IMR-90 (cell line): ENCODE measurements at regions not wholly inside any gene's neighbourhood (a gene's known extent, or its start where the extent isn't known, plus 50 kb on each side); places are given as distances from the start of the nearest gene placed in this dataset.

ENCODE experiments used
- CEBPB ChIP-seq: IDR thresholded peaks from 2 replicates; pipeline ENCODE4 v1.6.1; 2012; ENCODE audit warnings: low read depth, low read length, improper control_type of control experiment
- CTCF ChIP-seq: conservative IDR thresholded peaks from 2 replicates; pipeline ENCODE4 v1.5.1; 2012; ENCODE audit warnings: mild to moderate bottlenecking, low read depth, low read length, improper control_type of control experiment
- MAFK ChIP-seq: IDR thresholded peaks from 2 replicates; pipeline ENCODE4 v1.6.1; 2012; ENCODE audit warnings: low read depth, low read length, improper control_type of control experiment
- MAZ ChIP-seq: IDR thresholded peaks from 2 replicates; pipeline ENCODE4 v1.6.1; 2012; ENCODE audit warnings: low read depth, mild to moderate bottlenecking, low read length, improper control_type of control experiment, moderate library complexity, borderline replicate concordance
- MXI1 ChIP-seq: IDR thresholded peaks from 2 replicates; pipeline ENCODE4 v1.6.1; 2012; ENCODE audit warnings: low read depth, mild to moderate bottlenecking, low read length, moderate library complexity, borderline replicate concordance
- POLR2A ChIP-seq: IDR thresholded peaks from 2 replicates; pipeline ENCODE4 v1.6.1; 2012; ENCODE audit warnings: mild to moderate bottlenecking, low read depth, low read length
- RAD21 ChIP-seq: IDR thresholded peaks from 2 replicates; pipeline ENCODE4 v1.6.1; 2012; ENCODE audit warnings: low read length, improper control_type of control experiment
- RCOR1 ChIP-seq: IDR thresholded peaks from 2 replicates; pipeline ENCODE4 v1.6.1; 2012; ENCODE audit warnings: mild to moderate bottlenecking, low read length, improper control_type of control experiment; ENCODE audit not compliant: insufficient replicate concordance
- RFX5 ChIP-seq: IDR thresholded peaks from 2 replicates; pipeline ENCODE4 v1.8.0; 2012; ENCODE audit warnings: low read depth, mild to moderate bottlenecking, low read length, moderate library complexity
- TF ChIP-seq, protein P1 (sequence below): fragments of 150-350 bp; IDR thresholded peaks from 2 replicates; pipeline ENCODE4 v1.6.1; 2017; ENCODE audit warnings: mild to moderate bottlenecking, antibody characterized with exemption, low read length, low read depth
- TF ChIP-seq, protein P2 (sequence below): fragments of 150-350 bp; IDR thresholded peaks from 2 replicates; pipeline ENCODE4 v1.6.1; 2016; ENCODE audit warnings: low read depth, mild to moderate bottlenecking, low read length, moderate library complexity, borderline replicate concordance

DNA sequence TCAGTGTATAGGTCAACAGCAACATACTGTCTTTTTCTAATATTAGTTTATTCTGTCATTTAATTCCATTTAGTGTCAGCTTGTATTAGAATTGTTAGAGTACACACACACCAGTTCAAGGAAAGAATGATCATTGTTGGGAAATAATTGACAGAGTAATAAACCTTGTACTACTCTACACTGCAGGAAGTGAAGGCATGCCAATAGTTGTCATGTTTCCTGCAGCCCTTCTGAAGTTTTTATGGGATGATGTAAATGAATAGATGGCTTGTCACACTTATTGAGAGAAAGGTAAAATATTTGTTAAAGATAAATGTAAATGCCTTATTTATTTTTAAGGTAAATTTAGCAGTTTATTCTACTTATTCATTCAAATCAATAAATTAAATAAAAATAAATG lies 306.9 kb upstream of the KLHL1 start:
- TF ChIP-seq POLR2A (no peak), CTCF (no peak), CEBPB (no peak), RAD21 (no peak), RFX5 (no peak), MXI1 (no peak), RCOR1 (no peak), MAFK (no peak), MAZ (no peak)
- TF ChIP-seq, protein P1, sequence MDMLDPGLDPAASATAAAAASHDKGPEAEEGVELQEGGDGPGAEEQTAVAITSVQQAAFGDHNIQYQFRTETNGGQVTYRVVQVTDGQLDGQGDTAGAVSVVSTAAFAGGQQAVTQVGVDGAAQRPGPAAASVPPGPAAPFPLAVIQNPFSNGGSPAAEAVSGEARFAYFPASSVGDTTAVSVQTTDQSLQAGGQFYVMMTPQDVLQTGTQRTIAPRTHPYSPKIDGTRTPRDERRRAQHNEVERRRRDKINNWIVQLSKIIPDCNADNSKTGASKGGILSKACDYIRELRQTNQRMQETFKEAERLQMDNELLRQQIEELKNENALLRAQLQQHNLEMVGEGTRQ, result no peak
- TF ChIP-seq, protein P2, sequence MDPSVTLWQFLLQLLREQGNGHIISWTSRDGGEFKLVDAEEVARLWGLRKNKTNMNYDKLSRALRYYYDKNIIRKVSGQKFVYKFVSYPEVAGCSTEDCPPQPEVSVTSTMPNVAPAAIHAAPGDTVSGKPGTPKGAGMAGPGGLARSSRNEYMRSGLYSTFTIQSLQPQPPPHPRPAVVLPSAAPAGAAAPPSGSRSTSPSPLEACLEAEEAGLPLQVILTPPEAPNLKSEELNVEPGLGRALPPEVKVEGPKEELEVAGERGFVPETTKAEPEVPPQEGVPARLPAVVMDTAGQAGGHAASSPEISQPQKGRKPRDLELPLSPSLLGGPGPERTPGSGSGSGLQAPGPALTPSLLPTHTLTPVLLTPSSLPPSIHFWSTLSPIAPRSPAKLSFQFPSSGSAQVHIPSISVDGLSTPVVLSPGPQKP, result no peak
